ENCODE measurements at regions not wholly inside any gene's neighbourhood (a gene's known extent, or its start where the extent isn't known, plus 50 kb on each side); places are given as distances from the start of the nearest gene placed in this dataset.

DNA sequence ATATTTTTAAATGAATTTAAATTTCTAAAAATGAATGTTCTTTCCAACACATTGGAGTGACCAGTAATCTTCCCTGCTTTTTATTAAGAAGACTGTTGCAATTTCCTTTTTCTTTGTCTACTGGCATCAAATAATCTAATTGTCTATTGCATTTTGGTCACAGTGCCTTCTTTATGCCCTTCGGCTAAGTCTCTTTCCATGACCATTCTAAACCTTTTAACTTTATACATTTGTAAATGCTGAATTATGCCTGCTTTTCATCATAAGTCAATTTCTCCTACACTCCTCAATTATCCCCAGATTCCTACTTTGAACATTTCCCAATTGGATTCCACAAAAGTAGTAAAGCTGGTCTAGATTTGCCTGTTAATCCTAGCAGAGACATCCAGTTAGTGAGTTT, 69.1 kb upstream of the HSF2 start:
- TF ChIP-seq ZBTB17 (tag by site-specific recombination; IDR thresholded peaks at IDR 0.05), result no peak
- TF ChIP-seq ZNF223 (tag by site-specific recombination; IDR thresholded peaks at IDR 0.05), result no peak
- ChIA-PET CTCF (no interaction called here), POLR2A (no interaction called here)
- Histone ChIP-seq H3K4me1 (ENCODE audit: control insufficient read depth, insufficient read depth, low read length) (no peaks in the 10 kb centered on the region), H3K4me3 (ENCODE audit: low read depth, low read length) (no peak overlapping the region), H3K36me3 (ENCODE audit: control insufficient read depth in 2 of 2, insufficient read depth in 1 of 2, low read length in 2 of 2) (no peaks in the 10 kb centered on the region), H3K9me3 (ENCODE audit: control insufficient read depth, insufficient read depth, low read depth, low read length) (no peaks in the 10 kb centered on the region), H3K27ac (ENCODE audit: extremely low read depth, low read depth, low read length) (no peak overlapping the region)

DNA sequence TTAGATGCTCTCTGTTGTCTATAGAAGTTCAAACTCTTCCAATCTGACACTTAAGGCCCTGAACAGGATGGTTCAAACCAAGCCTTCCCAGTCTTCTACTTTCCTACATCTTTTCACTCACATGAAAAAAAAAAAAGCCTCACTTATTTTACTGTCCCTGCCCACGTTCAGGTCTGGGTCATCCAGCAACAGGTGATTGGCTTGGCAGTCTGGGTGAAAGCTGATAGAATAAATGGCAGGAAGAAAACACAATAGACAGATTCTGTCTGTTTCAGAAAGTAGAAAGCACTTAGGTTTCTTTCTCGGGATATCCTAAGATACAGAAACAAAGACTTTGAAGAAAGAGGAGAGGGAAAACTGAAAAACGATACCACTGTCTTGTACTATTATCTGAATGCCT, 61.8 kb upstream of the HSF2 start:
- CTCF ChIA-PET, result no interaction called here
- TF ChIP-seq SCRT2 (tag by site-specific recombination; IDR thresholded peaks at IDR 0.05) (peak; percentile 83), SCRT1 (tag by site-specific recombination; IDR thresholded peaks at IDR 0.05; ENCODE audit: borderline replicate concordance) (0 out of 2 replicates have a peak, but pooled peaks have one; percentile 56), ZNF501 (tag by site-specific recombination; IDR thresholded peaks at IDR 0.05) (no peak)
- POLR2A ChIA-PET, result no interaction called here
- no peaks in the 10 kb centered on the region for H3K9me3 ChIP-seq (ENCODE audit: control insufficient read depth, insufficient read depth, low read depth, low read length)
- H3K36me3 ChIP-seq (ENCODE audit: control insufficient read depth in 2 of 2, insufficient read depth in 1 of 2, low read length in 2 of 2), result no peaks in the 10 kb centered on the region
- no peak overlapping the region for H3K27ac ChIP-seq (ENCODE audit: extremely low read depth, low read depth, low read length)
- no peak overlapping the region for H3K4me3 ChIP-seq (ENCODE audit: low read depth, low read length)
- no peaks in the 10 kb centered on the region for H3K4me1 ChIP-seq (ENCODE audit: control insufficient read depth, insufficient read depth, low read length)

DNA sequence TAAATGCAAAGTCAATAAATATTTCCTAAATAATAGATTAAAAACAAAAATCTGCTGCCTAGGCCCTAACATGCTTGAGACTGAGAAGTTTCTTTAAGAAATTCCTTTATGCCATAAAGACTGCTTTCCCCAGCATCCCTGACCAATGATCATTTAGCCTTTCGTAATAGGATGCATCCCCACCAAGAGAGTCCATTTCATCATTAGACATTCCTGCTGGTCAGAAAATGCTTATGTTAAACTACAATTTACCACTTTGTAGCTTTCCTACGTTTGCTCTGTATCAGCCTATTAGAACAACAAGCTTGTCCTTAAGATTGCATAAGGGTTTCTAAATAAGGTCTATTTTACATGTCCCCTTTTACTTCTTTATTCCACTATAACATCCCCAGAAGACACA, 59.8 kb upstream of the HSF2 start:
- CTCF ChIA-PET, result interaction anchor here (0.7 kb wide), 1 partner anchor 813 kb away, joined by 3 read pairs; no protein-coding TSS in a partner anchor
- POLR2A ChIA-PET, result no interaction called here

More for the DNA sequence above, 59.8 kb upstream of the HSF2 start:
- no peaks in the 10 kb centered on the region for H3K9me3 ChIP-seq (ENCODE audit: control insufficient read depth, insufficient read depth, low read depth, low read length)
- H3K4me1 ChIP-seq (ENCODE audit: control insufficient read depth, insufficient read depth, low read length), result no peaks in the 10 kb centered on the region
- H3K27ac ChIP-seq (ENCODE audit: extremely low read depth, low read depth, low read length), result no peak overlapping the region
- no peak overlapping the region for H3K4me3 ChIP-seq (ENCODE audit: low read depth, low read length)
- no peaks in the 10 kb centered on the region for H3K36me3 ChIP-seq (ENCODE audit: control insufficient read depth in 2 of 2, insufficient read depth in 1 of 2, low read length in 2 of 2)
- TF ChIP-seq ZBTB21 (tag by site-specific recombination; IDR thresholded peaks at IDR 0.05), result no peak
- TF ChIP-seq, protein P1, sequence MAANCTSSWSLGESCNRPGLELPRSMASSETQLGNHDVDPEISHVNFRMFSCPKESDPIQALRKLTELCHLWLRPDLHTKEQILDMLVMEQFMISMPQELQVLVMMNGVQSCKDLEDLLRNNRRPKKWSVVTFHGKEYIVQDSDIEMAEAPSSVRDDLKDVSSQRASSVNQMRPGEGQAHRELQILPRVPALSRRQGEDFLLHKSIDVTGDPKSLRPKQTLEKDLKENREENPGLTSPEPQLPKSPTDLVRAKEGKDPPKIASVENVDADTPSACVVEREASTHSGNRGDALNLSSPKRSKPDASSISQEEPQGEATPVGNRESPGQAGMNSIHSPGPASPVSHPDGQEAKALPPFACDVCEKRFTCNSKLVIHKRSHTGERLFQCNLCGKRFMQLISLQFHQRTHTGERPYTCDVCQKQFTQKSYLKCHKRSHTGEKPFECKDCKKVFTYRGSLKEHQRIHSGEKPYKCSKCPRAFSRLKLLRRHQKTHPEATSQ (tag by site-specific recombination; IDR thresholded peaks at IDR 0.05), result no peak
- TF ChIP-seq ZNF585B (tag by site-specific recombination; IDR thresholded peaks at IDR 0.05), result no peak
- TF ChIP-seq, protein P2, sequence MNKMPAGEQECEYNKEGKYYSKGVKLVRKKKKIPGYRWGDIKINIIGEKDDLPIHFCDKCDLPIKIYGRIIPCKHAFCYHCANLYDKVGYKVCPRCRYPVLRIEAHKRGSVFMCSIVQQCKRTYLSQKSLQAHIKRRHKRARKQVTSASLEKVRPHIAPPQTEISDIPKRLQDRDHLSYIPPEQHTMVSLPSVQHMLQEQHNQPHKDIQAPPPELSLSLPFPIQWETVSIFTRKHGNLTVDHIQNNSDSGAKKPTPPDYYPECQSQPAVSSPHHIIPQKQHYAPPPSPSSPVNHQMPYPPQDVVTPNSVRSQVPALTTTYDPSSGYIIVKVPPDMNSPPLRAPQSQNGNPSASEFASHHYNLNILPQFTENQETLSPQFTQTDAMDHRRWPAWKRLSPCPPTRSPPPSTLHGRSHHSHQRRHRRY (tag by site-specific recombination; IDR thresholded peaks at IDR 0.05), result no peak
- no peak for TF ChIP-seq GLIS2 (tag by site-specific recombination; IDR thresholded peaks at IDR 0.05)
- TF ChIP-seq ZNF202 (tag by site-specific recombination; IDR thresholded peaks at IDR 0.05; ENCODE audit: borderline replicate concordance), result no peak
- TF ChIP-seq, protein P3, sequence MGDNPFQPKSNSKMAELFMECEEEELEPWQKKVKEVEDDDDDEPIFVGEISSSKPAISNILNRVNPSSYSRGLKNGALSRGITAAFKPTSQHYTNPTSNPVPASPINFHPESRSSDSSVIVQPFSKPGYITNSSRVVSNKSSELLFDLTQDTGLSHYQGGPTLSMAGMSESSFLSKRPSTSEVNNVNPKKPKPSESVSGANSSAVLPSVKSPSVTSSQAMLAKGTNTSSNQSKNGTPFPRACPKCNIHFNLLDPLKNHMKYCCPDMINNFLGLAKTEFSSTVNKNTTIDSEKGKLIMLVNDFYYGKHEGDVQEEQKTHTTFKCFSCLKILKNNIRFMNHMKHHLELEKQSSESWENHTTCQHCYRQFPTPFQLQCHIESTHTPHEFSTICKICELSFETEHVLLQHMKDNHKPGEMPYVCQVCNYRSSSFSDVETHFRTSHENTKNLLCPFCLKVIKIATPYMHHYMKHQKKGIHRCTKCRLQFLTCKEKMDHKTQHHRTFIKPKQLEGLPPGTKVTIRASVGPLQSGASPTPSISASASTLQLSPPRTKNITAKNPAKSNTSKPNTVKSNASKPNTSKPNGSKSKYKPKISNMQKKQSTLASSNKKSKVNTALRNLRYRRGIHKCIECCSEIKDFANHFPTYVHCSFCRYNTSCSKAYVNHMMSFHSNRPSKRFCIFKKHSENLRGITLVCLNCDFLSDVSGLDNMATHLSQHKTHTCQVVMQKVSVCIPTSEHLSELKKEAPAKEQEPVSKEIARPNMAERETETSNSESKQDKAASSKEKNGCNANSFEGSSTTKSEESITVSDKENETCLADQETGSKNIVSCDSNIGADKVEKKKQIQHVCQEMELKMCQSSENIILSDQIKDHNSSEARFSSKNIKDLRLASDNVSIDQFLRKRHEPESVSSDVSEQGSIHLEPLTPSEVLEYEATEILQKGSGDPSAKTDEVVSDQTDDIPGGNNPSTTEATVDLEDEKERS (tag by site-specific recombination; IDR thresholded peaks at IDR 0.05), result no peak
- TF ChIP-seq ZNF501 (tag by site-specific recombination; IDR thresholded peaks at IDR 0.05), result no peak
- TF ChIP-seq, protein P4, sequence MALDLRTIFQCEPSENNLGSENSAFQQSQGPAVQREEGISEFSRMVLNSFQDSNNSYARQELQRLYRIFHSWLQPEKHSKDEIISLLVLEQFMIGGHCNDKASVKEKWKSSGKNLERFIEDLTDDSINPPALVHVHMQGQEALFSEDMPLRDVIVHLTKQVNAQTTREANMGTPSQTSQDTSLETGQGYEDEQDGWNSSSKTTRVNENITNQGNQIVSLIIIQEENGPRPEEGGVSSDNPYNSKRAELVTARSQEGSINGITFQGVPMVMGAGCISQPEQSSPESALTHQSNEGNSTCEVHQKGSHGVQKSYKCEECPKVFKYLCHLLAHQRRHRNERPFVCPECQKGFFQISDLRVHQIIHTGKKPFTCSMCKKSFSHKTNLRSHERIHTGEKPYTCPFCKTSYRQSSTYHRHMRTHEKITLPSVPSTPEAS (tag by site-specific recombination; IDR thresholded peaks at IDR 0.05), result no peak
- no peak for TF ChIP-seq ZNF555 (tag by site-specific recombination; conservative IDR thresholded peaks at IDR 0.05)
- TF ChIP-seq, protein P5, sequence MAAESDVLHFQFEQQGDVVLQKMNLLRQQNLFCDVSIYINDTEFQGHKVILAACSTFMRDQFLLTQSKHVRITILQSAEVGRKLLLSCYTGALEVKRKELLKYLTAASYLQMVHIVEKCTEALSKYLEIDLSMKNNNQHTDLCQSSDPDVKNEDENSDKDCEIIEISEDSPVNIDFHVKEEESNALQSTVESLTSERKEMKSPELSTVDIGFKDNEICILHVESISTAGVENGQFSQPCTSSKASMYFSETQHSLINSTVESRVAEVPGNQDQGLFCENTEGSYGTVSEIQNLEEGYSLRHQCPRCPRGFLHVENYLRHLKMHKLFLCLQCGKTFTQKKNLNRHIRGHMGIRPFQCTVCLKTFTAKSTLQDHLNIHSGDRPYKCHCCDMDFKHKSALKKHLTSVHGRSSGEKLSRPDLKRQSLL (tag by site-specific recombination; IDR thresholded peaks at IDR 0.05), result no peak
- TF ChIP-seq ZBTB48 (tag by site-specific recombination; IDR thresholded peaks at IDR 0.05), result no peak
- TF ChIP-seq YY1 (tag by site-specific recombination; IDR thresholded peaks at IDR 0.05), result no peak
- TF ChIP-seq ZNF37A (tag by site-specific recombination; IDR thresholded peaks at IDR 0.05), result no peak
- no peak for TF ChIP-seq ZNF785 (tag by site-specific recombination; IDR thresholded peaks at IDR 0.05)
- no peak for TF ChIP-seq ZNF544 (tag by site-specific recombination; IDR thresholded peaks at IDR 0.05)
- no peak for TF ChIP-seq ZNF10 (tag by site-specific recombination; IDR thresholded peaks at IDR 0.05)
- TF ChIP-seq TCF7L2 (IDR thresholded peaks at IDR 0.05; ENCODE audit: borderline replicate concordance, low read depth, low read length), result no peak
